Colonic mucosa (tissue), 4 donors: ENCODE measurements at regions not wholly inside any gene's neighbourhood (a gene's known extent, or its start where the extent isn't known, plus 50 kb on each side); places are given as distances from the start of the nearest gene placed in this dataset.

ENCODE experiments used
- DNase-seq: peaks from one replicate; pipeline ENCODE4 v3.0.0-alpha.2; 2020
- H3K27ac ChIP-seq: fragments of 200-600 bp; one replicate; pipeline ENCODE4 v1.8.0; 2021
- H3K27me3 ChIP-seq: fragments of 200-600 bp; one replicate; pipeline ENCODE4 v1.8.0; 2021
- H3K36me3 ChIP-seq: fragments of 200-600 bp; one replicate; pipeline ENCODE4 v1.8.0; 2021
- H3K4me1 ChIP-seq: fragments of 200-600 bp; one replicate; pipeline ENCODE4 v1.8.0; 2021; ENCODE audit warnings: mild to moderate bottlenecking
- H3K4me3 ChIP-seq: fragments of 200-600 bp; one replicate; pipeline ENCODE4 v1.8.0; 2021
- H3K9ac ChIP-seq, 2 donors: one replicate each; pipeline ENCODE4 v1.7.0; 2013; ENCODE audit warnings: control low read depth in 2 of 2, low read depth in 2 of 2, low read length in 2 of 2
- H3K9me3 ChIP-seq: fragments of 200-600 bp; one replicate; pipeline ENCODE4 v1.8.0; 2021
- CTCF ChIP-seq: fragments of 200-600 bp; IDR thresholded peaks from one replicate; pipeline ENCODE4 v1.8.0; 2022; ENCODE audit warnings: antibody characterized with exemption, mild to moderate bottlenecking
- intact Hi-C: fragments of 100-400 bp; cut with DNase I; formaldehyde crosslinking; loops from one replicate; pipeline ENCODE4 v1.14.1; 2022
- donor health status: healthy.
- donor health status: DM: no; HTN: no; CAD: no.
- donor health status: DM: no; HTN: no; CAD: no.

DNA sequence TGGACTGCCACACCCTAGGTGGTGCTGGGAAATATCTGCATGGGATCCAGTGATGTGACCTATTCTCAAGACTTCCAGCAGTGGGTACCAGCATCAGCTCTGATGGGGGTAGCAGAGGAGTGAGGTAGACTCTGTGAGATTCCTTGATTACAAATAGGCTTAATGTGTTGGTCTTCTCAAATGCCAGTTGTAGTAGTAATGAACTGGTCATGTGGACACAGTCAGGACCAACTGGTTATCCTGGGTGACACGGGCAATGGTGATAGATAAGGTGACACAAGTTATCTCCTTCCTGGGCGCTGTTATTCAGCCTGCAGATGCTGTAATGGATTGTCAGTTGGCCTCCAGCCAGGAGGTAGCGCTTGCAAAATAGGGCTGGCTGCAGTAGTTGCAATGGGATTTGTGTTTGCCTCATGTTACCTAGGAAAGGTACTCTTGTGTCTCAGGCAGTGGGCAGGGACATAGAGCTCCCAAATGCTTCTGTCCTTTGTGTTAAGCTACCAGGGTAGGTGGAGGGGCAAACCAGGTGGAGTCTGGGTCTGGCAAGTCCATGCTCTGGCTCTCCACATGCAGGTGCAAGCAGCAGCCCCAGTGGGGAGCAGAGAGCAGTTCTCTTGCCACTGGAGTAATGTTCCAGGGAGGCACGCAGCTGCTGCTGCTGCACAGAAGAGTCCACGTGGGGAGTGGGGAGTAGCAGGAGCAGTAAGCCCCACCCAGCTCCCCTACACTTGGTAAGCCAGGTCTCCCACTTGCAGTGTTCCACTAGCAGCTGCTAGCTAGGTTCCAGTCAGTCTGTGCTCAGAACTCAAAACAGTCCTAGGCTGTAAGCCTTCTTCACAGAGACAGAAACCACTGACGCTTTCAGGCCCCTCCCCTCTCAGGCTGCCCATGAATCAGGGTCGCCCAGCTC, 505.4 kb upstream of the DDX18 start:
- Histone ChIP-seq H3K36me3 (no peaks in the 10 kb centered on the region), H3K27ac (no peak overlapping the region), H3K9ac (no peak overlapping the region), H3K27me3 (no peaks in the 10 kb centered on the region), H3K4me1 (no peaks in the 10 kb centered on the region), H3K9me3 (no peaks in the 10 kb centered on the region), H3K4me3 (no peak overlapping the region)
- no peak for TF ChIP-seq CTCF
- intact Hi-C loops: no loop called here
- DNase-seq: no peak

DNA sequence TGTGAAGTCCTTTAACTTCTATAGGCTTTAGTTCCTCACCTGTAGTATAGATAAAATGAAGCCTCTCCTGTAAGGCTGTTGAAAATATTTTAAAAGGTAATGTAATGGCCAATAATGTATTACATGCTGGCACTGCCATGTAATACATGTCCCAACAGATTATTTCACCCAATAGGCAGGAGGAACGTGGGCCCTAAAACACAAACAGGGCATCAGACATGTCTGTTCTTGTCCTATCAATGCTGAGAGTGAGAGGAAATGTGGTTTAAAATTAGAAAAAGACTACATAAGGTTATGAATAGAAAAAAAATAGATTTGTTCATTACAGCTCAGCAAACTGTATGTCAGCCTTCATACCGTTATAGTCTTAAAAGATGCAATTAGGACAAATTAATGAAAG, 492.7 kb upstream of the DDX18 start:
- DNase-seq: no peak
- Histone ChIP-seq H3K27ac (no peak overlapping the region), H3K4me3 (no peak overlapping the region), H3K4me1 (no peaks in the 10 kb centered on the region), H3K36me3 (no peaks in the 10 kb centered on the region), H3K9ac (no peak overlapping the region), H3K27me3 (no peaks in the 10 kb centered on the region), H3K9me3 (no peaks in the 10 kb centered on the region)
- no peak for TF ChIP-seq CTCF
- intact Hi-C loops: no loop called here

GRCh38 chr2:117323331-117323730, 491.2 kb upstream of the DDX18 start:
- Histone ChIP-seq H3K4me1 (no peaks in the 10 kb centered on the region), H3K4me3 (no peak overlapping the region), H3K27ac (no peak overlapping the region), H3K9me3 (no peaks in the 10 kb centered on the region), H3K36me3 (no peaks in the 10 kb centered on the region), H3K27me3 (no peaks in the 10 kb centered on the region), H3K9ac (no peak overlapping the region)
- no peak for DNase-seq
- intact Hi-C loops: no loop called here
- TF ChIP-seq CTCF: no peak

DNA sequence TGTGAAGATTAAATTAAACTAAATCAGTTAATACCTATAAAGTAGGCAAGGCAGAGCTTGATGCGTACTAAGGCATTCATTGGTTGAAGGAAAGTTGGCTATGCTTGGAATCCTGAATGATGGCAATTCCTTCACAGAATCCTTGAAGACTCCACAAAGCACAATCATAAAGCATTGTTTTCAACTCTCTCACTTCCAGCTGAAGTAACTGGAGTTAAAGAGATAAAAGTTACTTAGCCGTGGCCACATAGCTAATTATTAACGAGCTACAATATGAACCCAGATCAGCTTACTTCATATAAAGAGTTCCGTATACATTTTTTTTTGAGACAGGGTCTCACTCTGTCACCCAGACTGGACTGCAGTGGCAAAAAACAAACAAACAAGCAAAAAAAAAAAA, 483.9 kb upstream of the DDX18 start:
- intact Hi-C loops: no loop called here

GRCh38 chr2:117335967-117336366, 478.5 kb upstream of the DDX18 start:
- no peaks in the 10 kb centered on the region for H3K4me1 ChIP-seq
- no peak for DNase-seq
- no peaks in the 10 kb centered on the region for H3K27me3 ChIP-seq
- no peaks in the 10 kb centered on the region for H3K9me3 ChIP-seq
- H3K4me3 ChIP-seq: no peak overlapping the region
- no peaks in the 10 kb centered on the region for H3K36me3 ChIP-seq
- H3K9ac ChIP-seq: no peak overlapping the region
- H3K27ac ChIP-seq: no peak overlapping the region
- intact Hi-C loops: no loop called here
- TF ChIP-seq CTCF: no peak

More for the DNA sequence above, 483.9 kb upstream of the DDX18 start:
- Histone ChIP-seq H3K4me1 (no peaks in the 10 kb centered on the region), H3K27ac (no peak overlapping the region), H3K27me3 (no peaks in the 10 kb centered on the region), H3K9ac (no peak overlapping the region), H3K36me3 (no peaks in the 10 kb centered on the region), H3K9me3 (no peaks in the 10 kb centered on the region), H3K4me3 (no peak overlapping the region)
- no peak for DNase-seq
- no peak for TF ChIP-seq CTCF
